CD4-positive, alpha-beta T cell treated with Interleukin-15 for 4 hours (primary cell): ENCODE measurements at regions not wholly inside any gene's neighbourhood (a gene's known extent, or its start where the extent isn't known, plus 50 kb on each side); places are given as distances from the start of the nearest gene placed in this dataset.
A peak's percentile ranks its signal among the peaks of the same experiment; 100 is the strongest.

Source experiments
- DNase-seq: peaks from one replicate; pipeline ENCODE4 v3.0.0-alpha.2; 2020; ENCODE audit warnings: low spot score

DNA sequence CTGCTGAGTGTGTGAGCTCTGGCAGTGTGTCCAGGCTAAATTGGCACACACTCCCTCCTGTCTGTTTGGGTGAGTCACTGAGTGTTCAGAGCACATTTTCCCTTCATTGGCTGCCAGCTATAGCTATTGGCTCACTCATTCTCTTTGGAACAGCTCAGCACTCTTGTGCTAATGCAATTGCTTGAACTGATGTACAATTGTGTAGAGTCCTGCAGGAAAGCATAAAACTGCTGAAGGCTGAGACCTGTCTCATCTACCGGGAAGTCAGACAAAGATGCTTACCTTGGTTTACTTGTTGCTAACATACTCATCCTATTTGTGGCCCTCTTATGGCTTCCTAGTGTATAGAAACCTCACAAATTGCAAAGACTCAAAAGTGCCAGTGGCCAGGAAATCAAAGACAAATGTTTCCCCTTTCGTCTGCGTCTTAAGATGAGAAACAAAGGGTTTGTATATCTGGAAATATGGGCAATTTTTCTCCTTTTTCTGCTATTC is 351.0 kb downstream of the BCKDHB start:
- DNase-seq, result no peak

DNA sequence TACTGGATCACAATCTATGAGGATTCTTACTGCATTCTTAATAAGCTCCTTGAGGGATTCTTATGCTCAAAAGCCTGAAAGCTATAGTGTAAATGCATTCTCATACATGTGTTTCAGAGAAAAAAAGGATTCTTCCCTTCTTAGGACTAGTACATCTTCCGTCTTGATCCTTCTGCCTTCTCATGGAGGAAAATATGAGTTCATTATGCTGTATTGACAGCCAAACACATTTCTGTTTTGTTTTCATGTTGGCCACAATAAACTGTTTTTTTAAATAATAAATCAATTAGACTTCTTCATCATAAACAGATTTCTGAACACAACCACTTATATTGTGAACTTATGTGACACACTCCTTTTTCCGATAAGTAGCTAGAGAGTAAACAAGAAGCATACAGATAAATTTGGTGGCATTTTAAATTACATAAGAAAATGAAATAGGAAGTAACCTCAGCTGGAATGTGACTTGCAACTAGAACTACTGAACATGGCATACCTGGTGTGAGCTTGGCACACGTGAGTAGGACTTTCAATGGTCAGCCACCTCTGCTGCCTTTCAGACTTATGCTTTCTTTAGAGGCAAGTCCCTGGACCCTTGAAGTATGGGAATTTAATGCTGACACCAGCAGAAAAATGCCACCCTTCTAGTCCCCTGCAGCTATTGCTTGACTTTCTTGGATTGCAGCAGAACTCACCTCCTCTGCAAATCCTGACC is 350.4 kb downstream of the BCKDHB start:
- DNase-seq, result no peak

DNA sequence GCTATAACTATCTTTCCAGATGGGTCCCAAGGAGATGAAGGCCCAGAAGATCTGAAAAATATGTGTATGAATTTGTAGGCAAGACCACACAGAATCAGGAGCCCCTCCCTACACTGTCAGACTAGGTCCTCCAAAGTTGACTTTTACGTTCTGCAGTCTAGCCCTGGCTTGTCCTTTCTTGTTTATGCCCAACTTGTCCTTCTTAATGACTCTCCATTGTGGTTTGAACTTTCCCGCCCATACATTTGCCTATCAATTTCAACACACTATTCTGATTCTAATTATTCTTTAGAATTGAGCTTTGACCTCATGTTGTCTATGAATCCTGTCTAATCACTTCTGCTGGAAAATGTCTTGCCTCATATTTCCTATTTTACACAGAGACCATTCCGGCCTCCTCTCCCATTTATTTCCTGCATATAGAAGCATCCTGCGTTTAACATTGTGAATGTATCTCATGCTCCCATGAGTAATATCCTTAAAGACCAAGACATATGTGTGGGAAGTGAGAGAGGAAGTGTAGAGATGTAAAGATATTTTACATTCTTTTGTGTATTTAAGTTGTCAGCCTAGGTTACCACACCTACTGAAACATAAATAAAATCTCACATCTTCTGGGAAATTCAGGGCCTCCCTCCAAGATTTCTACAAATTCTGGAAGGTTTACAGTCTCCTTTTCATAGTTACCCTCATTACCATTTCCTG is 348.3 kb downstream of the BCKDHB start:
- no peak for DNase-seq

DNA sequence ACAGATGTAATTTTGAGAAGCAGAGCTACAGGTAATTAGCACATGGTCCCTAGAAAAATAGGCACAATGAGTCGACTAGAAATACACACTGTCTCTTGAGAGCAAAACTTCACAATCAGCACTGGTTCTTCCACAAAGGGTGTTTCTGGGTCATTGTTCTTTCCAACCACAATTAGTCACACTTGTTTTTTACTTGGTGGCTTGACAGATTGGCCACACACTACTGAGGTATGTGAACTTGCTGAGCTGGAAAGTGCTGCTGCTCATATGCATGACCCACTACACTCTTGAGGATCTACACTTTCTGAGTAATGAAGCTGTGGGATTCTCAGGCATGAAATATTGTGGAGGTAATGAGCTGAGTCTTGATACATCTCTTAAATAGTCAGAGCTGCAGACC is 347.7 kb downstream of the BCKDHB start:
- peak; percentile 9 for DNase-seq

DNA sequence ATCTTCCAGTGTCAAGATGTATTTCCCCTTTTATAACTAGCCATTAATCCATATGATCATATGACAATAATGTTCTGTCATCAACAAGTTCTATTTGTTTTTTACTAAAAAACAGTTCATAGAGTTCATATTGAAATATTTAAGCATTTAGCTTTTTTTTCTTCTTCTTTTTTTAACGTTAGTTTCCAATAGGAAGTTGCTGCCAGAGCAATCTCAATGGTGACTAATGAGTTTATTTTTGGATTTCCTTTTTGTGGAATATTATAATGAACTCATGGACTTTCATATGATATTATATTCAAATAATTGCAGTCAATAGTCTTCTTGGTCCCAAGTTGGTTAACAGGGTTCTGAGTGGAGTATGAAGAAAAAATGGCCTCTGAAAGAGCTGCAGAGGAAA is 343.3 kb downstream of the BCKDHB start:
- no peak for DNase-seq

DNA sequence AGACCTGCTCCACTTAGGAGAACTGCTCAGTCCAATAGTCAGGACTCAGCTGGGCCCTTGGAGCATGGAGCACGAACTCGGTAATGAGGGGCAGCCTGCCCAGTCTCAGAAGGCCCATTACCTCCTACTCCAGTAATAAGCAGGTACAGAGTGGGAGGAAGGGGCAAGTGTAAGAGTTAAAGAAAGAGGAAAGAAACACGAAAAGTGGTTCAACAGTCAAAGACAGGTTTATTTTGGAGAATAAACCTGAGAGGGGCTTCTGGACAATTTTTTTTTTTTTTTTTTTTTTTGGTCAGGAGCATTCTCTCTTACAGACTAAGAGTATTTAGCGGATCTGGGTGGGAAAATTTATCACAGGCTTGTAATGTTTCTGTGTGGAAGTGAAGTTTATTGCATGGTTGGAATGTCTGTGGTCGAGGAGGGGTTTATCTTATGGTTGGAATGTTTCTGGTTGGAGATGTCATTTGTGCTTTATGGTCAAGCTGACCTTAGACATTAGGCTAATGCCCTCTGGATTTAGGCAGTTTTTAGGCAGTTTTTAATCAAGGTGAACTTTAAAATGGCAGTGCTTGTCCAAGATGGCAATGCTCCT is 340.1 kb downstream of the BCKDHB start:
- no peak for DNase-seq

DNA sequence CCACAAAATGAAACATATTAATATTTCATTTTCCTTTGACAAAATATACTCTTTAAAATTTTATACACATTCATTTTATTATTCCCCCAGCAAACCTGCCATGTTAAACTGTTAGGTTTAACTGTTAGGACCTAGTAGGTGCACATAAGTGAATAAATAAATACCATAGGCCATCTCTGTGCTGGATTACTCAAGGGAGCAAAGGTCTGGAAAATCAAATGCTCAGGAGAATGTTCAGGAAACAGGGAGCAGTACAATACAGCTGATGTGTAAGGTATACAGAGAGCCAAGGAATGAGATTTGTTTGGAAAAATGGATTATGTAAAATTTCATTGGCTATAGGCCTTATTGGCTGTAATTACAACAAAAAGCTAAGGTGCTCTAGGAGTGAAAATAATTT is 339.3 kb downstream of the BCKDHB start:
- DNase-seq, result no peak

DNA sequence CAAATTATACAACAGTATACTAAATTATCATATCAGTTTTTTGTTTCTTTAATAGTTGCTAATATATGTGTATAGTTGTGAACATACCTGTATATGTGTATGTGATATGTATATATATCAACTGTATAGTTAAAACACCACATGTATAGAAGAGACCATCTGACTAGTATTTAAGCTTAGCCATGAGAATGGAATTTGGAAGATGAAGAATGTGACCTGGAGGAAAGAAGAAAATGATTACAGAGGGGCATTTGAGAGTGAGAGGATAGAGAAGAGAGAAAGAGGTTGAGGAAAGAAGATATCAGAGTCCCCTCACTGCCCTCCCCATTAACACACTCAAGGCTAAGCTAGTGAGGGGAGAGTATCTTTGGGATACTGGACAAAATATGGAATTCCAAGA is 335.9 kb downstream of the BCKDHB start:
- no peak for DNase-seq

DNA sequence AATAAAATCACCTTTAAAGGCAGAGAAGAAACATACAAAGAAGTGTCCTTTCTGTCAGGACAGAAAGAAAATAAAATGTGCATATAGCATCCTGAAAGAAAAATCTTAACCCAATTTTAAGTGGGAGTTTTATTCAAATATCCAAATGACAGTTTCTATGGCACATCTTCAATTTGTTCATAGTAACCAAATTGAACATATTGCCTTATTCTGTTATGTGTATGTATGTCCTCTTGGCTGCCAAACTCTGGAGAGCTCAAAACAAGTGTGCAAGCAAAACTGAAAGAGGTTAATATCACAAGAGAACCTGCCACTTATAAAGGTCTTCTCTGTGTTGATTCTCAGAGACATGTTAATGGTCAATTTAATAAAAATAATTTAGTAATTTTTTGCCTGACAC is 334.7 kb downstream of the BCKDHB start:
- DNase-seq, result no peak

DNA sequence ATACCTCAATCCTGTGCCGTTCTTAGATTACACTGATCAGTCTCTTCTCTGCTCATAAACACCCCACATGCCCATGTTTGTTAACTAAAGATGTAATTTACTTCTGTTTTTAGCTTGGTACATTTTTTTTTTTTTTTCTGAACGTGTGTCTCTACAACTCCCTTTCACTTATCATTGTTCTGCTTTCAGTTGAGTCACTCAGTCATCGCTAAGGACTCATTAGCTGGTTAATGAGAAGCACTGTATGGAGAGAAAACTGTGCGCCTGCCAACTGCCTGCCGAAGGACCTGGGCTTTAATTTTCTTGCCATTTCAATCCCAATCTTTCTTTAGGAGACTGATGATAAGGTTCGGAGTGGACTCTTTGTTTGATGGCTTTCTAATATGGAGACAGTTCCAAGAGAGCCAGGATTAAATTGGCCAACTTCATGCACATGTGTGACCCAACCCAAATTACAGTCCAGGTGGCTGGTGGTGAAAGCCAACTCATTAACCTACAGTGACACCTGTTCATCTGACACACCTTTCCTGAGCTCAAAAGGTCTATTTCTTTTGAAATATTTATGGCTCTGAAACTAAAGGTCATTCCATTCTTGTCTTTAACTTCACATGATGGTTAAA is 334.1 kb downstream of the BCKDHB start:
- no peak for DNase-seq

DNA sequence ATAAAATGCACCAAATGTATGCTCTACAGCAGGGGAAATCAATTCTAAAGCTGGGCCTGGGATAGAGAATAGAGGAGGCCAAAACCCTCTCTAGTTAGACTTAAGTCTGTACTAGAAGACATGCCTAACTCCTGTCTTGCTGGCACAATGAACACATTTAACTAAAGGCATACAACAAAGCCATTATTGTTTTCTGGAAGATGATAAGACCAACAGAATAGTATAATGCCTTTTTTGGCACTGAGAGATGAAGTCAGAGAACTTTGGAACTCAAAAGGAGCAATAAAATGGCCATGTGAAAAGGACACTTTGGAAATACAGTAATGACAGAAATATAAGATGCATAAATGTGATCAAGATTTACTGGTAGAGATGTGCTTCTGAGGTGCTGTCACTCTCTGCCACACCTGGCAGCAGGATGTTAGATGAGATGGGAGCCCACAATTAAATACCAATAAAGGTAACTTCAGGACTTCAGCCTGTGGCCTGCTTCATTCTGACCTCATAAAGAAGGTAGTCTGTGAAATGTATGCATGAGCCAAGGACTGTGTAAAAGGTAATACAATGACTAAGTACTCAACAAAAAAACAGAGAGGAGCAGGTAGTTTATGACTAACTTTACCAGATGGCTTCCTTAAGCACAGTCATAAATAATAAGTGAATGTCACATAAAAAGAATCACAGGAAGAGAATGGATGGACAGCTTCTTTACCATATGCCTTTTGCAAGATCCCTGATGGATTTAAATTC is 333.4 kb downstream of the BCKDHB start:
- DNase-seq, result no peak

DNA sequence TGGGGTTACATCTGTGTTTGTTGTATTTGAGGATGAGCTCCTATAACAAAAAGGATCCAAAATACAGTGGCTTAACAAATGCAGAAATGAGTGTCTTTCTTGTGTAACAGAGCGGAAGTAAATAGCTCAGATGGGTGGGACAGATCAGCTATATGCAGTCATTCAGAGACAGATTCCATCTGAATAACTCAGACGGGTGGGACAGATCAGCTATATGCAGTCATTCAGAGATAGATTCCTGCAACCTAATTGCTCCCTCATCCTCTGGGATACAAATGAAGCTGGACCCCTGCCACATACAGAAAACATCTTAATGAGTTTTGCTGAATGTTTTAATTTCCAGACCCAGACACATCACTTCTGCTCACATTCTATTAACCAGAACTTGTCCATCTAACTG is 332.3 kb downstream of the BCKDHB start:
- DNase-seq, result no peak

DNA sequence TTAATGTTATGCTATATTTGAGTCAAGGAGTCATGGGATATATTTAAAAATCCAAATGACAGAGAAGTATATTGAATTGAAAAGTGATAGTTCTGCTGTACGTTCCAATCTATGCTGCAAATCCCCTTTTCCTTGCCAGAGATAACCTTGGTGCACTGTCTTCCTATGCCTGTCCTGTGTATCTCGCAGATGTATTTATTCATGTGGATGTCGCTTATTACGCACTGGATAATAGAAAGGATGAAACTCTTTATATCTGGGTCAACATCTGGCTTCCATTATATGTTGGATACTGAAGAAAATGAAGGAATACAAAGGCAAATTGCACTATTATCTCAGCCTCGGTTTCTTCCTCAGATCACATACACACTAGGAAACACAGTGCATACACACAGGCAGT is 331.3 kb downstream of the BCKDHB start:
- no peak for DNase-seq

DNA sequence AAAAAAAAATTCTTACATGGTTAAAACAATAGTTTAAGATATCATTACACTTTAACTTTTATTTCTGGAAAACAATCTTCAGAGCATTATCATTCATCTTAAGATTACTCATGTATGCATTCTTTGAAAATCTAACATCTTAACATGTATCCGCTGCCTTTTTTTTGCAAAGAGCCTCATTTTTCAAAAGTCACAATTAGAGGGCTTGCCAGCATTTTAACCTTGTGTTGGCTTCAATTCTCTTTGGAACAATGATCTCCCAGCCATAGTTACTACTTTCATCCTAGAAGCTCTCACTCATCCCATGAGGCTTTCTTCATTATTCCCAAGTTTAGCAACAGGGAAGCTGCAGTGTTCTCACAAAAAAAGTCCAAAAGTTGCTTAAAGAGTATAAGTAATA is 330.8 kb downstream of the BCKDHB start:
- DNase-seq, result no peak

DNA sequence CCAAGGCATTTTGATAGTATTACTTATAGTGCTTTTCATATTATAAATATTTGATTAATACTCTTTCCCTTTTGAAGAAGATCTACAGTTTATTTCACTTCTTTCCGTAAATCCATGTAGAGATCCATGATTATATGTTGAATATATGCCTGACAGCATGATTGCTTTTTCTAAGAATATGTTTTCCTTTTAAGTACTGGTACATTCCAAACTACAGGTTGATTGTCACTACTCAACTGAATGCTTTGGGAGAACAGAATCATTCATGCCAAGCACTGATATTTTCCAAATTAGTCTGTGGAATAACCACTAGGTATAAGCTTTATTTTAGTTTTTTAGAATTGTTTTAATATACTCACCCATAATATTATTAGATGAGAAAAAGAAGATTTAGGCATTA is 330.2 kb downstream of the BCKDHB start:
- no peak for DNase-seq

DNA sequence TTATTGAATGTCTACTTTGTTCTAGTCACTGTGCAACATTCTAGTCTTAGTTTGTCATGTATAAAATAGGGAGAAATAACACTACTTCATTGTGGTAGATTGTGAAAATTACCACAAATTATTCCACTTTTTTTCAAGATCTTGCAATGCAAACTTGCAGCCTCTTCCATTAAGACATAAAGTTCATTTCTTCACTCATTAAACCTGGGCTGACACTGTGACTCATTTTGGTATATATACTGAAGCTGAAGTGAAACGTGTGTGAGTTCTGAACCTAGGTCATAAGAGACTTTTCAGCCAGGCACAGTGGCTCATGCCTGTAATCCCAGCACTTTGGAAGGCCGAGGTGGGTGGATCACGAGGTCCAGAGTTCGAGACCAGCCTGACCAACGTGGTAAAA is 329.0 kb downstream of the BCKDHB start:
- no peak for DNase-seq

DNA sequence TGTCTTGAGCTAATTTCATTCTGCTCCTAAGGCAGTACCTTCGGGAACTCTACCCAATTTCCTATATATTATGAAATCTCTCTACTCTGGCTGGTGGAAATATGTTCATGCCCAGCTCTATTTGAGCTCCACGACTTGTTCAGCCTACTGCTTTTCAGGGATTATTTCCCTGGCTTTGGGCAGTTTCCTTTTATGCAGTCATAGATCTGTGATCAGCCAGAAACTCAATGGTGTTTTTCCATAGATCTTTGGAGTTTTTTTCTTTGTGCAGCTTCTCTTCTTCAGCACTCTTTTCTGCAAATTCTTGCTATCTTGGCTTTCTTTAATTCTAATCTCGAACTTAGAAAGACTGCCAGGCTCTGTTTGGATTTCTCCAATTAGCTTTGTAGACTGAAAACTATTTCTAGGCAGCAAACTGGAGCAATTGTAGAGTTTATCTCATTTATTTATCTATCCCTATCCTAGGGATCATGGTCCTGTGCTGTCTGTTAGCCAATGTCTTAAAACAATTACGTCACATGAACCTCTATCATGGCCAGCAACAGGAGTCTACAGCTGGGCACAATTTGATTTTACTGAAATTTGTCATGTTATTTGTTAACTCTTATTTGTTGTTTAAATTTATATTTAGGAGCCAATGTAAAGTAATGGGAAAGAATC is 328.4 kb downstream of the BCKDHB start:
- no peak for DNase-seq

DNA sequence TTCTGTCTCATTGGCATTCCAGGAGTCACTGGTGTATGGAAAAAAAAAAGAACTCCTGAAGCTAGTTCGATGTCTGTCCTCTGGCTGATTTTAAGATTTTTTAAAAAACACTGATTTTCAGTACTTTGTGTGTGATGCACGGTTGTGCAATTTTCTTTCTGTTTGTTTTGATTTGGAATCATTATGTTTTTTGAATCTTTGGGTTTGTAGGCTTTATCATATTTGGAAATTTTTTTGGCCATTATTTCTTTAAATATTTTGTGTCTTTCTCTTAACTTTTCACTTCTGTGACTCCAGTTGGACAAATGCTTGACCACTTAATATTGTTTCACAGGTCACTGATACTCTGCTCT is 327.2 kb downstream of the BCKDHB start:
- no peak for DNase-seq

DNA sequence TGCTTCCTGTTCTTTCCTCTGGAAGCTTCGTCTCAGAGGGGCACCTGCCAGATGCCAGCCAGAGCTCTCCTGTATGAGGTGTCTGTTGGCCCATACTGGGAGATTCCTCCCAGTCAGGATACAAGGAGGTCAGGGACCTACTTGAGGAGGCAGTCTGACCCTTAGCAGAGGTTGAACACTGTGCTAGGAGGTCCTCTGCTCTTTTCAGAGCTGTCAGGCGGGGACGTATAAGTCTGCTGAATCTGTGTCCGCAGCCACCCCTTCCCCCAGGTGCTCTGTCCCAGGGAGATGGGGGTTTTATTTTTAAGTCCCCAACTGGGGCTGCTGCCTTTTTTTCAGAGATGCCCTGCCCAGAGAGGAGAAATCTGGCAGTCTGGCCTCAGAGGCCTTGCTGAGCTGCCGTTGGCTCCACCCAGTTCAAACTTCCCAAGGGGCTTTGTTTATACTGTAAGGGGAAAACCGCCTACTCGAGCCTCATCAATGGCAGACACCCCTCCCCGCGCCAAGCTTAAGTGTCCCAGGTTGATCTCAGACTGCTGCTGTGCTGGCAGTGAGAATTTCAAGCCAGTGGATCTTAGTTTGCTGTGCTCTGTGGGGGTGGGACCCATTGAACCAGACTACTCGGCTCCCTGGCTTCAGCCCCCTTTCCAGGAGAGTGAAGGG is 326.7 kb downstream of the BCKDHB start:
- no peak for DNase-seq

DNA sequence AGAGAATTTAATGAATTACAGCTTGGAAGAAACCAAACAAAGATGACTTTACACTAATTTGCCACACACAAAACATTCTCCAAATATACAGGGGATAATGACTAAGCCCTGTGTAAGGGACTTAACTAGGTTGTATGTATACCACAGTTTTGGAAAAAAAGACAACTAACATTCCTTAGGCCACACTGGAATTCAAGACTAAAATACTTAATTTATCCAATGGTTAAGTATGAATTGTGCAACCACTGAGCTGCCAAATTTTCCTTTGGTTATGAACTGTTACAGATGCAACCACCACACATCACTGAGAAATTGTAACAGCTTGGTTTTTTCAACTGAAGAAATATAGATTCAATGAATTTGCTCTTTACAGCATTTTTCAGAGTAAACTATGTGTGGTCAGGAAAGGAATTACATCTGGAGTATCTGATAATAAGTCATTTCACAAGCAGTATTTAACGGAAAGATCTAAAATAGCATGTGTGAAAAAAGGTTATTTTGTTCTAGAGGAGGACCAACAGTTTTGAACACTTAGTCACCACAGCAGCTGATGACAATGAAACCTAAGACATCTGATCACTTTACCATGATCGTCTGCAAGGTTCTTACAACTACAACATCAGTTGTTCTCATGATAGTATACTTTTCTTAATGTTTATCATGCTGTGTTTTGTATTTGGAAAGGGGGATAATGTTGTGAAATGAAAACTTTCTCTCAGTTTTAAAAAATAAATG is 318.8 kb downstream of the BCKDHB start:
- no peak for DNase-seq

DNA sequence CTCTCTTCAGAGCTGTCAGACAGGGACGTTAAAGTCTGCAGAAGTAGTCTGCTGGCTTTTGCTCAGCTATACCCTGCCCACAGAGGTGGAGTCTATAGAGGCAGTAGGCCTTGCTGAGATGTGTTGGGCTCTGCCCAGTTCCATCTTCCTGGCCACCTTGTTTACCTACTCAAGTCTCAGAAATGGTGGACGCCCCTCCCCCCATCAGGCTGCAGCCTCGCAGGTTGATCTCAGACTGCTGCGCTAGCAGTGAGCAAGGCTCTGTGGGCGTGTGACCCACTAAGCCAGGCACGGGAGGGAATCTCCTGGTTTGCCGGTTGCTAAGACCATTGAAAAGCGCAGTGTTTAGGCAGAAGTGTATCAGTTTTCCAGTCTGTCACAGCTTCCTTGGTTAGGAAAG is 305.0 kb downstream of the BCKDHB start:
- DNase-seq, result no peak
